NCI-H187 (cell line): ENCODE measurements at regions not wholly inside any gene's neighbourhood (a gene's known extent, or its start where the extent isn't known, plus 50 kb on each side); places are given as distances from the start of the nearest gene placed in this dataset.

Experiments
- DNase-seq, 2 experiments: peaks; one replicate each; lab custom pipeline; 2025; lab: John Stamatoyannopoulos, UW

DNA sequence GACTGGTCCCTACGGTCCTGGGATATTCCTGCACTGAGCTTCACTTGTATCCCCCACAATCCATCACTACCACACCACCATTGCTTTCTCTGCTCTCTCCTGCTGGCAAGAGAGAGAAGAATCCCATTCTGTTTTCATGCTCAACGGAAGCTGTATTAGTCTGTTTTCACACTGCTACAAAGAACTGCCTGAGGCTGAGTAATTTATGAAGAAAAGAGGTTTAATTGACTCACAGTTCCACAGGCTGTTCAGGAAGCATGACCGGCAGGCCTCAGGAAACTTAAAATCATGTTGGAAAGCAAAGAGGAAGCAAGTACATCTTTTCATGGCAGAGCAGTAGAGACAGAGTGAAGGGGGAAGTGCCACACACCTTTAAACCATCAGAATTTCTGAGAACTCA lies 260.4 kb upstream of the LYZL1 start:
- no peak for DNase-seq

DNA sequence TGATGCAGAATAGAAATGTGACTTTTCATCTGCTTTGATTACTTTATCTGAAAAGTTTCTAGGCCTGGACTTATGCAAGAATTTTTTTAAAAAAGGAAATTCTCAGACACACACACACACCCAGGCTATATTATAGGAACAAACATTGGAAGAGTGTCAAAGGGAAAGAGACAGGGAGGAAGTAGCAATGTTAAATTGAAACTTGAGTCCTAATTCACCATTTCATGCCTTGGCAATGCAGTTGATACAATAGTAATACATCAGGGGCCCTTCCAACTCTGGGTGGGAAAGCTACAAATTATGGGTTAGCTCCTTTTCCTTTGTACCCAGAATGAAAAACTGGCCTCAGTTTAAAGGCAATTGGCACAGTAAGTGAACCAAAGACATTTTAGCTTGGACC lies 258.0 kb upstream of the LYZL1 start:
- DNase-seq, result no peak

DNA sequence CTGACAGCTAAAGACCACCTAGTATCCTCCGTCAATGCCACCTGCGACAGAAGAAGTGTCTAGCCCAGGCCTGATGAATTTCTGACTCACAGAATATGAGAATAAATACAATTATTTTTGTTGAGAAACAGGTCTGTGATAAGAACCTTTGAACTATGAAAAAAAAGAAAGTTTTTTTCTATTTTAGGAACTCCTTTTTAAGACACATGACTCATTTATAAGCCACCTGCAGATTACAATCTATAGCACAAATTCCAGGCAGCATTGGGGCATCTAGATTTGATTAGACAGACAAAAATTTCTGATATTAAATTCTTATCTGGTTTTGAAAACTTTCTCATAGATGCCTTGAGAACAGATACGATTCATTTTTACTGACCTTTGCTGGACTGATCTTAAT lies 256.7 kb upstream of the LYZL1 start:
- DNase-seq, result no peak

DNA sequence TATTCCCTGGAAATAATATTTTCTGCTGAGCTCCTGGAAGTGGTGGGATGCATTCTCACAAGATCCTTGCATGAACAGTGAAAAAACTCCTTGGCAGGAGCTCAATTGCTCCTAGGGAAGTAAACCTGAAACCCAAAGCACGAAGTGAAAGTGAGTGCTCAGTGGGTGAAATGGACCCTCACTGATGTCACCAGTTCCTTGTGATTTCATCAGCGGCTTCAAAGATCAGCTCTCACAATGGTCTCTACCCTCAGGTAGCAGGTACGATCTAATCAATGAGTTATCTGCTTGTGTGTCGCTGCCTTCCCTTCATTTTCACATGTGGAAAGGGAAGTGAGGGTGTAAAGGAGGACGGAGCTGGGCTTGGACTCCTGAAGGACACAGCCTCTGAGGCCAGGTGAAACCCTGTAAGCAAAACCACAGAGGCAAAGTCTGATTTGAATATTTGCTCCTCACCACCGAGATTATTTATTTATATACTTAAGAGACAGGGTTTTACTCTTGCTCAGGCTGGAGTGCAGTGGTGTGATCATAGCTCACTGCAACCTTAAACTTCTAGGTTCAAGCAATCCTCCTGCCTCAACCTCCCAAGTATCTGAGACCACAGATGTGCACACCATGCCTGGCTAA lies 255.4 kb upstream of the LYZL1 start:
- DNase-seq, result no peak

DNA sequence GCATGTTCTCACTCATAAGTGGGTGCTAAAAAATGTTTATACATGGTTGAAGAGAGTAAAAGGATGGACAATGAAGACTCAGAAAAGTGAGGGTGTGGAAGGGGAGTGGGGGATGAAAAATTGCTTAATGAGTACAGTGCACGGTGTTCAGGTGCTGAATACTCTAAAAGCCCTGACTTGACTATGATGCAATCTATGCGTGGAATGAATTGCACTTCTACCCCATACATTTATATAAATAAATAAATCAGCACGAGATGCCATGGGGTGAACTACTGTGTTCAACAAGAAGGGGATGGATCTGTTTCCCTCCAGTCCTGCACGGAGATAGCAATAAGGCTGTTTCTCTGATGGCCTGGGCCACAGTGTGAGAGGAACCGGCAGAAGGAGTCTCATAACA lies 254.3 kb upstream of the LYZL1 start:
- no peak for DNase-seq

DNA sequence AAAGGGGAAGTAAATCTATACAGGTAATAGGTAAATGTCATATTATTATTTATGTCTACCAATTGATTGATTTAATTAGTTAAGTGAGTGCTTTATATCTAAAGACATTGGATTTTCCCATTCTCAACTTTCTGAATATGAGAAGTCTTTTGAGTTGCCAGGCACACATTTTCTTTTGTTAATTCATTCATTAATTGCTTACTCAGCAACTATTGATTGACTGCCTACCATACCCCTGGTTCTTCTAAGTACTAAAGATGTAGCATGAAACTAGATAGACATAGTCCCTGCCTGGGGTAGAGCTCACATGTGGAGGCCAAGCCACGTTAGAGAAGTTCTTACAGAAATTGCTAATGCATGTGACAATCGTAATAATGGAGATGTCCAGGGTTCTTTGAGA lies 253.1 kb upstream of the LYZL1 start:
- DNase-seq, result no peak

DNA sequence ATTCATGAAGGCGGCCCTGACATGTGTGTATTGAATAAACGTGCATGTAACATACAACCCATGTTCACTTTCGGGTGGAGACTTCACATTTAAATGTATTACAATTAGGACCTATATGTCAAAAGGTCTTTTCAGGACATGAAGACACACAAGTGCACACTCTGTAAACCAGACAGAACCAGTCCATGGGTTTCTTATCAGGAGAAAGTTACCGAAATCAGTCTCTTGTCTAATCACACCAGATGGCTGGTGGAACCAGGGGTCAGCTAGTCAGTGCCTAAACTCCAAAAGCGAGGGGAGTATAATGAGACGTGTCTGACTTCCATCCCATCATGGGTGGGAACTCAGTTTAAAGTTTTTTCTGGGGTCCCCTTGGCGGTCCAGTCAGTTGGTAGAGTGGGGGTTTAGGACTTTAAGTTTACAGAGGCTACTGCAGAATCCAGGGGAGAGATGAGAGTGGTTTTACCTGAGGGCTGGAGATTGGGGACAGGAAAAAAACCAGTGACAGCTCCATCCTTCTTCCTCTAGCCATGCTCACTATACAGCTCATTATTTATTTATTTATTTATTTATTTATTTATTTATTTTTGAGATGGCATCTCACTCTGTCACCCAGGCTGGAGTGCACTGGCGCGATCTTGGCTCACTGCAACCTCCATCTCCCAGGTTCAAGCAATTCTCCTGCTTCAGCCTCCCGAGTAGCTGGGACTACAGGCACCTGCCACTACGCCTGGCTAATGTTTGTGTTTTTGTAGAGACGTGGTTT lies 251.3 kb upstream of the LYZL1 start:
- no peak for DNase-seq

DNA sequence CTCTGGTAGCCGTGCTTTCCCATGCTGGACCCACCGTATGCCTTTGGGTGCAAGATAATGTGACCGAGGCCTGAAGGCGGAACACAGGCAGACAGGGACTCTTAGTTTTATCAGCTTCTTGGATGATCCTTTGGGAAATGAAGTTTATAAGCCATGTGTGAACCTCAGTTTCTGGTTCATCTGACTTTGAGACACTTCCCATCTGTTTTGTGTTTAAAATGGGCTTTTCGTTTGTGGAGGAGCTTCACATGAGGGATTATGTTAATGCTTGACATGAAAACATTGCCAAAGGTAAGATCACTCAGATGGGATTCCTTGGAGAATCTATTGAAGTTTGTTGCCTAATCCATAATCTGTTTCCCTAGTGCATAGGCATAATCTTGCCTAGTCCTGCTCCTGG lies 249.8 kb upstream of the LYZL1 start:
- no peak for DNase-seq

DNA sequence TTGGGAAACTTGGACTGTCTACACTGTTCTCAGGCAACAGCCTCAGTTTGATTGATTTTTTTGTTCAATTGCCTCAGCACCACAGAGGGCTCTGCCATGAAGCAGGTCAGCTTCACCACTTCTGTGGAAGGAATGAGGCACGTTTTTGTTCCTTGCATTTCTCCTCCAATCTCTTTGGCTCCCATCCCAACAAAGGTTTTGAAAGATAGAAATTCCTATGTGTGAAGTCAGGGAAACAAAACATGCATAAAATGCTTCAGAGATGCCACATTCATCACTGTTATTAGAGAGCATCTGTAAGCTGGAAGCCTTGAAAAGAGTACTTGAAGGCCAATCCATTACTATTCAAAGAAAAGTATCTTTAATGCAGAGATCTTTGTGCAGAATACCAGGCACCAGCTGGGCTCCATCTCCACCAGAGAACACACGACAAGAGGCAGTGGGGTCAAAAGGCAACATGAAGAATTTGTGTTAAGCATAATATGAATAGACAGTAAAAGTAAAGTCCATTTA lies 249.1 kb upstream of the LYZL1 start:
- DNase-seq, result no peak

DNA sequence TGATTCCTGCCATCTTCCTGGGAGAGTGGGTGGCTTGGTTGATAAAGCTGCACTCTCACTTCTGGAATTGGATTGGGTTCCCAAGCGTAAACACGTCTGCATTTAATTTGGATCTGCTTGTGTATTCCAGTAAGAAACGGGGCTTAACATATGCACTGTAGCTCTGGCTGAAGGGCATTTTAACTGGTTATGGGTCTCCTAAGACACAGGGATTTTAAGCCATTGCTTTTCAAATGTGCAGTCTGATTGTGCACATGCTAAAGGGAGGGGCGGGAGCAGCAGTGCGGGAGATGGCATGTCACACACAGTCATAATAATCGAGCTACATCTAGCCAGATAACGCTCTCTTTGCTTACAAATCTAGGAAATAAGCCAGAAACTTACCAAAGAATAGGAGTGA lies 247.3 kb upstream of the LYZL1 start:
- DNase-seq, result no peak

DNA sequence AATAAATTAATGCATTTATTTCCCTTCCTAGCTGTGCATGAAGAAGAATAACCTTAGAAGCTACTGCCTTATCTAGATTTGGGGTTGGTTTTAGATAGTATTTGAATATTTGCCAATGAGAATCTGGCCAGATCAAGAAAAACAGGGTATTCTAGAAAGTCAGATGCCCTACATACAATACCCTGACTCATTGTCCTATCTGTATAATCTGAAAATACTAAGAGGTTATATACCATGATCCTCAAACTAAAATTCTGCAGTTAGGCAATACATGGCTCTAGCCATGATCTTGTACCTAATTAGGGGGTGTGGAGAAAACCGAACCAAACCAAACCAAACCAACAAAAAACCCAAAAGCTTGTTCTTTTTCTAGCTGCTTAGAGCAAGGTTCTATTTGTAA lies 240.4 kb upstream of the LYZL1 start:
- DNase-seq, result no peak

DNA sequence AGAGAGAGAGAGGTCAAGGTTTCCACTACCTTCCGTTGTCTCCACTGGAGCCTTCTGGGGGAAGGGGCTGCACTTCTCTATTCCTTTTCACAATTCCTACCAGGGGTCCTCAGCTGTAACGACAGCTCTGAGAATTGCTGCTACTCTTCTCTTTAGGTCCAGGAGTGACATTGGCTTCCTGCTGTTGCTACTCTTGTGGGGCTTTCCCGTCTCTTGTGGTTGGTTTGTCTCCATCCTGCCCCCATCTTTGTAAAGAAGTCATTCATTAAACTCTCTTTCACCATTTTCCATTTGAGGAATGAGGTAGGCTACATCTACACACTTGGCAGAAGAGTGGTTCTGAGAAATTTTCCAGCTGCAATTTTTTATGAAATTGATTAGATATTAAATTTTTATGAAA lies 238.8 kb upstream of the LYZL1 start:
- DNase-seq, result no peak

DNA sequence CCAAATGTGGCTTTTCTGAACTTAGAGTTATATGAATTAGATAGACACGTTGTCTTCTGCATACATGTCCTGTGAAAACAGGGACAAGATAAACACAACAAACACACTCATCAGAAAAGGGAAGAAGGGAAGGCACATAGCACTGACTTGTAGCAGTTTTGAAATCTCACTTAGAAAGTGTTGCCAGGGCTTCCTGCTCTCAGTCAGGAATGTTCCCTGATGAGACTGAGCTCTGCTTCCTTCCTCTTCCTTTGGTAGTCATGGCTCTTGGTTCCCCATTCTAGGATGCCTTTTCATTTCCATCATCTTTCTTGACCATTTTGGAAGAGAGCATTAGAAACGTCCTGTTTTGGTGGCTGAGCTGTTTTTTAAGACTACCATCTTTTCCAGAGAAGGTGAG lies 233.8 kb upstream of the LYZL1 start:
- no peak for DNase-seq

DNA sequence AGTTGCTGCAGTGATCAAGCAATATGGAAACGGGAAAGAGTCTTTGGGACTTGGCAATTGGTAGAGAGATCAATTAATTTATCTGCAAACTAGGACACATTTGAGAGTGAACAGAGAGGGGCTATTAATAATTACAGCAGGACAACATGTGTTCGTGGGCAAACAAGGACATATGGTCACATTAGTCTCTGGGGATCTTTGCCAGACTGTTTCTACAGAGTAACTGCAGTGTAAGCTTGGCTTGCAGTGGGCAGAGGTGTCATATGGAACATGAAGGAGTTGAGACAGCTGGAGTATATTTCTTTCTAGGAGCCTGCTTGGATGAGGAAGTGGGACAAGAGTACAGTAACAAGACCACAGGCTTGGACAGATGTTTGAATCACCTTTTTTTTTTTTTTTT lies 232.1 kb upstream of the LYZL1 start:
- no peak for DNase-seq

DNA sequence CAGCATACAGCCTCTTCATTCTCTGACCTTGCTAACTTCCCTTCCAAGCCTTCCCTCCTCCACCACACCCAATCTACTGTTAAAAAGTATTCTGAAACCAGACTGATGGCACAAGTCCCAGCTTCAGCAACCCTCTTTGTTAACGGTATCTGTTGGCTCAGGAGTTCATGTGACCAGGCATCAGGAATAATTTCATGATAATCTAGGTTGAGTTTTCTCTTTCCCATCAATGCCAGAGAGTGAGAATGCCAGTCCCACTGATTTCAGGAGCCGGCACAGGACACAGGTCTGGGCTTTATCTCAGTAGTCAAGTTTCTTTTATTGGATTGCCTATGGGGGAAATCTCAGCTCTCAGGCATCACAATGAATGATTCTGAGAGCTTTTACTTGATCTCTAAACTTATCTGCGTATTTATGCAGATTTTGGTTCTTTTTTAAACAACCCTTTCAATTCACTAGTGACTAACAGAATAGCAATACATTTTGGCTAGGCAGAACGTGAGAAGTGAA lies 231.0 kb upstream of the LYZL1 start:
- no peak for DNase-seq

DNA sequence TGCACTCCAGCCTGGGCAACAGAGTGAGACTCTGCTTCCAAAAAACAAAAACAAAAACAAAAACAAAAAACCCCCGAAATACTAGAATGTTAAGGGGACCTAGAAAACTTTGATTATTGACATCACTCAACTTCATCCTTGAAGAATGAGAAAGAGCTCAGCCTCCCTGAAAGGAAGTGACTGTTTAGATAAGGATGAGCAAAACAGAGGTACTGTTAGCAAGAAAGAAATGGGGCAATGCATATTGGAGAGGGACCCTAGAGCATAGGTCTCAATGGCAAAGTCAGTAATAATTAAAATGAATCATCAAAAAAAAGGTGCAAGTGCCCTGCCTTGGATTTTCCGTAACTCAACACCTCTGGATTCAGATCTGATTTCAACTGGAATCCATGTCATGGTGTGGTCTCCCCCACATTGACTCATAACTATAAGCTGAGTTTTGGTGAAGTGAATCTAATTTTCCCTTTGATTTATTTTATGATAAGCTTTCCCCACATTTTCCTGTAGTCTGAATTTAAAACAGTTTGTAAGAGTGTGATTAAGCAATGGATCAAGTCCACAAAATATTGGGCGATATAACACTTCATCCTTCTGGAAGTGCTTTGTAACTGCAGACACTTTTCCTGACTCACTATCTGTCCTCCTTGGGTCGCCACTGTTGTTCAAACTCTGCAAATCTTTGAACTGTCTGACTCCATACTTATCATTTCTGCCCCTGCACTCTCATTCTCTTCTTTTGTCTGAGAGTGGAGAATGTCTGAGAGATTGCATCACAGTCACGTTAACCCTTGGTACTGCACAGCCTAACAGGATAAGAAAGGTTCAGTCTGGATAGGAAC lies 224.8 kb upstream of the LYZL1 start:
- DNase-seq, result no peak

DNA sequence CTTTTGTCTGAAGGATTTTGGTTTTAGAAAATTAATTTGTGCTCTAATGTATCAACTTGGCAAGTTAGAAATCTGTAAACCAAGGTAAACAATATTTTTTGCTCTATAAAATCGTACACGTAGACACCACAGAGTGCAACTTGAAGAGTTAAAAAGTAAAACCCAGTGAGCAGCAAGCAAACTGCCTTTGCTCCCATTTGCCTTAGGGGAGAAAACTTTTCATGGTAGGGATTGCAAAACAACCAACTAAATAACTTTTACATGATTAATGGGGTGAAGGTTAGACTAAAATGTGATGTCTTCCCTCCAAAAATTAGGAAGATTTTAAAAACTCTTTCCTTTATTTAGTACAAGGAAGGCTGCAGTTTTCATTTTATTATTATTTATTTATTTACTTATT lies 224.2 kb upstream of the LYZL1 start:
- no peak for DNase-seq

DNA sequence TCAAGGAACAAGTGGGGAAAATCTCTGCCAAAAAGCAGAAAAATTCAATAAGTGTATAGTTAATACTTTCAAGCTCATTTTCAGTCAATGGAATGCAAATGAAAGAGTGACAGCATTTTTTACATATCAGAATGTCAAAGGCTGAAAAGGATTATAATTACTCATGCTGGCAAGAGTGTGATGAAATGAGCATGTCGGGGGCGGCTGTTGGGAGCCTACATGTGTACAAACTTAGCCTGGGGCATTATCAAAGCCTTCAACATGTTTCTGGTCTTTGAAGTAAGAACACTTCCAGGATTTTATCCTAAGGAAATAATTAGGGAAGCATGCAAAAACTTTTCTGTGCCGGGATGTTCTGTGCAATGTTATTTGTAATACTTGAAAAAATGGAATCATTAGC lies 221.7 kb upstream of the LYZL1 start:
- no peak for DNase-seq

DNA sequence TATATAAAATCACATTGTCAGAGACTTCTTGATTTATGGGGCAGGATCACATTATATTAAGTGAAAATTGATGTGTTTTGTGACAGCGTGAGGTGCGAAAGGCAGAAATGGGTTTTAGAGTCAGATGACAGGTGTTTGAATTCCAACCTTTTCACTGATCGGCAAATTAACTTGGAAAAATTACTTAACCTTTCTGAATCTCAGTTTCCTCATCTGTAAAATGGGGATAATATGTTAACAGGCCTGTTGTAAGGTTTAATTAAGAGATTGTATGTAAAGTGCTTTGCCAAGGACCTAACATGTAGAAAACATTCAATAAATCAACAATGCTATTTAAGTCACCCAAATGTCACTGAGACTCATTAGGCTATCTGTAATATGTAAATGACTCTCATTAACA lies 221.2 kb upstream of the LYZL1 start:
- no peak for DNase-seq

DNA sequence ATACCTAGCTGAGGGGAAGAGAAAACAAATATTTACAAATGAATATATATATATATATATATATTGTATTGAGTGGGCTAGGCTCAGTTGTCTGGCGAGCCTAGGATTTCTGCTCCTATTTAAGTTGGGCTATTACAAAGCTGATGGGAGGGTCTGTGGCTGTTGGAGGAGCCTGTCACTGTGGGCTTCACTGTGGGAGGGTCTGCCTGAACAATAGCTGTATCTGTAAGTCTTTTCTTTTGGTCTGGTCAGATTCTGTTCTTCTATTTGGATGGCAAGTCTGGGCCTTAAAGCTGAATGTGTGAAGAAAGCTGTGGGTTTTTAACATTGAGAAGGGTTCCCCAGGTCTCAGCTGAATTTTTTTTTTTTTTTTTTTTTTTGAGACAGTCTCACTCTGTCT lies 220.6 kb upstream of the LYZL1 start:
- no peak for DNase-seq

DNA sequence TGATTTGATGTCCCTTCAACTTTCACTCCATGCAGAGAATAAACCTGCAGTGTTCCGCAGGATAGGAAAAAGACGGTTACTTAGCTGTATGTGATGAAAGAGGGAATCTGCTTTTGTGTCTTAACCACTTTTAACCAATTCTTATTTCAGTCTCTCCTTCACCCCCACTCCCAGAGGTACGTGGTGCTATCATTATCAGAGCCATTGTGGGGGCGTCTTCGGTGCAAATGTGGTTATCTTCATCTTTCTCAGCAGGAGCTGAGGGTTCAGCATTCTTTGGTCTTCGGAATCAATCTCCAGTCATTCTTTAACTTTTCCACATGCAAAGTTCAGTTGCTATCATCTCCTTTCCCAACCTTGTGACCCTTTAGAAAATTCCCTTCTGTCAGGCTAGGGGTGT lies 219.9 kb upstream of the LYZL1 start:
- DNase-seq, result no peak

DNA sequence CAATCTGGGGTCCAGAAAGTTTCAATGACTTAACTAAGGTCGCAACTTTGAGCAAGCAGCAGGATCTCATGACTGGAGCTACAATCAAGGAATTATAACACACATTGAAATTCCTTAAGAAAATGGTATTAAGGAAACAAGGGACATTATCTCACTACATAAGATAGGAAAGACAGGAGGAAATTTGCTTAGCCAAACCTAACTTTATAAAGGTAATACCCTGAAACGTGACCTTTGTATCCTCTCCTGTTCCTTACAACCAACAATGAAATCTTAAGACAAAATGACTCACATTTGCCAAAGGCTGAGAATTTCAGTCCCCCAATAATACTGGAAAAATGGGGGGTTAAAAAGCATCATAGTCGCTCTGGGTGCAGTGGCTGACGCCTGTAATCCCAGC lies 218.9 kb upstream of the LYZL1 start:
- no peak for DNase-seq

DNA sequence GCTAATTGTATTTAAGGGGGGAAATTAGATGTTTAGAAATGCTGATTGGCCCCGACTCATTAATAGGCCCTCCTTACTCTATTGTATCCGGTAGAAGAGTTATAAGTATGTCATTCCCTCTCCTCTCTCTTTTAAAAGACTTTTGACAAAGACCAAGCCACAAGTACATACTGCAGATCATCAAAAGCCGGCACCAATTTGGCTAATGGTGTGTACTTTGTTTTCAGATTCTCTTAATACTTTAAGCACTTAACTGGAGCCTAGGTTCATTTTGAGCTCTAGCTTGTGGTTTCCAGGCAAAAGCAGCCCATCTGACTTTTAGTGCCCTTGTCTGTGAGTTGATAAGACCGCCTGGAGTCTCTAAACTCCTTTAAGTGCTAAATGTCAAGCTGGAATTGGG lies 210.0 kb upstream of the LYZL1 start:
- no peak for DNase-seq
